GM19035 (cell line): ENCODE measurements at regions not wholly inside any gene's neighbourhood (a gene's known extent, or its start where the extent isn't known, plus 50 kb on each side); places are given as distances from the start of the nearest gene placed in this dataset.
A peak's percentile ranks its signal among the peaks of the same experiment; 100 is the strongest.
"Not testable (repeated sequence)": the region's sequence is repeated elsewhere in the genome, so short reads cannot be mapped to it uniquely, and the experiment has no call there.

ENCODE experiments used
- ATAC-seq: cut with Tn5 transposase; IDR thresholded peaks from one replicate; pipeline ENCODE4 v1.9.1; 2021; ENCODE audit not compliant: unreplicated experiment

DNA sequence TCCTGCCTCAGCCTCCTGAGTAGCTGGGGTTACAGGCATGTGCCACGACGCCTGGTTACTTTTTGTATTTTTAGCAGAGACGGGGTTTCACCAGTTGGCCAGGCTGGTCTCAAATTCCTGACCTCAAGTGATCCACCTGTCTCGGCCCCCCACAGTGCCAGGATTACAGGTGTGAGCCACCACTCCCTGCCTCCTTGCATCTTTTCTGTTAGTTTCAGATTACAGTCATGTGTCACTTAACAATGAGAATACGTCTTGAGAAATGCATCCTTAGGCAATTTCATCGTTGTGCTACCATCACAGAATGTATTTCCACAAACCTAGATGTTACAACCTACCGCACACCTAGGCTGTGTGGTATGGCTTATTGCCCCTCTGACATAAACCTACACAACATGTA, 180.4 kb downstream of the TM9SF2 start:
- ATAC-seq, result no peak

DNA sequence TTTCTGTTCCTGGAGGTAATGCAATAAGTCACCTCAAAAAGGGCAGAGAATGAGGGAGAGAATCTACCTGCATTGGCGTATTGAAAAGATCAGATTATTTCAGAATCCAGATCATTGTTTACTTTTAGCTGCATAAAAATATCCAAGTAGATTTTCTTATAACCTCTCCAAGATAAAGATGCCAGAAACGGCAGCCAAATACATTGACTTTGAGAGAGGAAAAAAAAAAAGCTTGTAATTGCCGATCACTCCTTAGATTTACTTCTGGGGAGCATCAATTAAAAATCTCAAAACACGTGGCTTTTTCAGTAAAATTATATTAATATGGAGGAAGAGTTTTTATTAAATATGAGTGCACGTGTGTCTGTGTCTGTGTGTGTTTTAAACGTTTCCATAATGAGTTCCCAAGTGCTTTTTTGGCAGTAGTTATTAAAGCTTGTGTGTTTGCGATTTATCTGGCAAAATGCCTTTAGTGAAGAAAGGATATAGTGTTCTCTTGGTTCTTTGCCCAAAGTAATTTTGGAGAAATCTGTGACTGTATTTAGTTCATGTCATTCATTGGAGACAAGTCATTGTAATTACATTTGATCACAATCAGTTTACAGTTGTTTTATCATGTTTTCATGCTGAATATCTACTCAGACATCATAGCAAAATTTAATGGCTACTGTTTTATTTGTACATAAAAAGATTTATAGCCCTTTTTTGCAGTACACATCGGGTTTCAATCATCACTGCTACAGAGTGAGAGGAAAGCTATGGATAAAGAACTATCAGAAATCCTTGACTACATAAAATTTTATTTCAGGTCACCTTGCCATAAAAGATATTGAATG, 176.1 kb downstream of the TM9SF2 start:
- no peak for ATAC-seq

DNA sequence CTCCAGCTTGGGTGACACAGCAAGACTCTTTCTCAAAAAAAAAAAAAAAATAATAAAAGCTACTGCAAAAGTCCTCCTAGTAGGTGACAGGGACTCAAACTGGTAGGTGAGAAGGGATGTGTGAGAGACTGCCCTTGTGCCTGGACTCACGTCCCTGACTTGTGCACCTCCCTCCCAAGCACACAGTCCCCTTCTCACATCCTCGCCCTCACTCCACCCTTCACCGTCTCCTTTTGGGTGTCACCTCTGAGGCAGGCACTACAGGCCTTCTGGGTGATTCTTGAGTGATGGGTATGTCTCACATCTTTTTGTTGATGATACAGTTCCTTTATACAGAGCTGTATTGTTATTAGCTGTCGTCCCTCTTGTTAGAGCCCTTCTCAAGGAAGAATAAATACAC, 170.5 kb downstream of the TM9SF2 start:
- no peak for ATAC-seq

DNA sequence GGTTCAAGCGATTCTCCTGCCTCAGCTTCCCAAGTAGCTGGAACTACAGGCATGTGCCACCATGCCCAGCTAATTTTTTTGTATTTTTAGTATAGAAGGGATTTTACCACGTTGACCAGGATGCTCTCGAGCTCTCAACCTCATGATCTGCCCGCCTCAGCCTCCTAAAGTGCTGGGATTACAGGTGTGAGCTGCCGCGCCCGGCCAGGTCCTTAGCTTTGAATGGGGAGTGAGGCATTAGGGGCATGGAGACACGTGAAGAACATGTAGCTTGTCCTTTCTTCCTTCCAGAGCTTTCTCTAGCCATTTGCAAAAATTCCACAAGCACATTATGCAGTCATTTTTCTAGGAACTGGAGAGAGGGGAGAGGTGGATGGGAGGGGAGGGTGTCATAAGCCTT, 167.8 kb downstream of the TM9SF2 start:
- ATAC-seq, result not testable (repeated sequence)

DNA sequence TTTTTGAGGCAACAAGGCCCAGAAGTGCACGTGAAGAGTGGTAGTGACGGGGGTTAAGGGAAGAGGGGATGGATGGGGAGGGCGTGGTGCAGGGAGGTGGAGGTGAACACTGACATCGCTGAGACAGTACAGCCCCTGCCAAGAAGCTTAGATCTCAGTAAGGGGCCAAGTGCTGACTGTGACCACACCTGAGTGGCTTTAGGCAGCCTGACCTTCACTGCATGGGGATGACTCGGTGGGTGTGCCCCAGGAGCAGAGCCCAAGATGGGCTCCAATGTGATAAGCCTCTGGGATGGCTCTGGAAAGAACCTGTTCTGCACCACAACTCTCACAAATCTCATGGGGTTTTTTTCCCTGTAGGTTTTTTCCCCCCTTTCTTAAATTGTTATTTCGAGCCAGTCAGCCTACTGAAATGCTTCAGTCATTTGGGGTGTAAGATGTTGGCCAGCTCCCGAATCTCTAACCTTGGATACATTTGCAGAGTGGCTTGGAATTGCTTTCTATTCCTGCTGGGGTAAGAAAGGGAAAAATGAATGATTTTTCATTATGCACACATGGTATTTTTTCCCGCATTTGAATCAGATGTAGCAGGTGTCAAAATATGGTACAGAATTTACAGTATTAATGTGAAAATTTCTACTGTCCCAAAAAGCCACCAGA, 165.0 kb downstream of the TM9SF2 start:
- no peak for ATAC-seq

DNA sequence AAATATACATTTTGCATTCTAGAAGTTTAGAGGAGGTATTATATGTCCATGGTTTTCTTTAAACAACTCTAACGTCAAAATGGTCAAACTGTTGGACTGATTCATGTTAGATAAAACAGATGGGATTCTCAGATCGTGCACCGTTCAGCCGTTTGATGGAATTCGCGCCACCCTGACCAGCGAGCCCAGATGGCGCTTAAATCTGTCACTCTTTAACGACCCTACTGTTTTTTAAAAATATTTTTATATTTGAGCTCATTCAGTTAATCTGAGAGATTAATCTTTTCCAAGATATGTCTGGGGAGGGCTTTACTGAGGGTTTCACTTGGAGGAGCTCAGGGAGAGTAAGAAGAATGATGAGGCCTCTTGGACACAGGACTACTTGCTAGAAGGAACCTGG, 164.4 kb downstream of the TM9SF2 start:
- ATAC-seq, result no peak

DNA sequence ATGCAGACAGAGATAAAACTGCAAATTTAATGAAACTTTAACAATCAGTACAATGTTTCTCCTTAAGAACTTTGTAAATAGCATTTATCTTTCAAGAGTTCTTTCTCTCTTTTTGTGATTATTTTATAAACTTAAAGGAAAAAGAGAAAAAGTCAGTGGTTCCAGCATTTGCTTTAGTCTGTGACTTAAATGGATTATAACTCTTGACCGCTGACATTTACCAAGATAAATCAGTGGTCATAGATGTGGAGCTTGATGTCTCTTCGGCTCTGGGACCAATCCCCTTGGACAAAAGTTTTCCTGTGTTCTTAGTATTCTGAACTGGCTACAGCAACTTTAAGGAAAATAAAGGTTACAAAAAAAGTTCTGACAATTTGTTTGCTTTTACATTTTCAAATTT, 162.6 kb downstream of the TM9SF2 start:
- no peak for ATAC-seq

DNA sequence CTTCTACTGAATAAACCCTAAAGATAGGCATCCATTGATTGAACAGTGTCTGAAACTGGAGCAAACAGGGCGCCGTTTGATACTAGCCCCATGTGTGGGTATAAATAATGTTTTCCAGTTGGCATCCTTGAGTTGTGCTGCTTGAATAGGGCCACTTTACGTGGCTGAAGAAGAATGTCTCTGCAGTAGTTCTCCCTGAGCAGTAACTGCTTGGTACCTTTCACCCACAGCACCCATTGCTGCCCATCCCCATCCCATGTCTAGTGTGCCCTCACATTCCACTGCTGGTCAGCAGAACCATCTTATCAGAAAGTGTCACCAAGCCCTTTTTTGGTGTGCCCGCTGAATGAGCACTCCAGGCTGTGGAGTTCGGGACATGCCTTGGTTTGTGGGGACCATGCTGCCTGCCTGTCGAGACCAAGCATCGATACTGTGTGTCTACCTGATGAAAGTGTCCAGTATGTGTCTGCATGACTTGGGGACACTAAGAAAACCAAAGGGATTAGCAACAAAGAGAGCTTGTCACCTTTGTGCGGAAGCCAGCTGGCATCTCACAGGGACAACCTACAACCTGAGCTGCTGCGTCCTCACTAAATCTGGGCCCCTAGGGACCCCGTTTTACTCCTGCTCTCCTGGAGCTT, 162.0 kb downstream of the TM9SF2 start:
- no peak for ATAC-seq

DNA sequence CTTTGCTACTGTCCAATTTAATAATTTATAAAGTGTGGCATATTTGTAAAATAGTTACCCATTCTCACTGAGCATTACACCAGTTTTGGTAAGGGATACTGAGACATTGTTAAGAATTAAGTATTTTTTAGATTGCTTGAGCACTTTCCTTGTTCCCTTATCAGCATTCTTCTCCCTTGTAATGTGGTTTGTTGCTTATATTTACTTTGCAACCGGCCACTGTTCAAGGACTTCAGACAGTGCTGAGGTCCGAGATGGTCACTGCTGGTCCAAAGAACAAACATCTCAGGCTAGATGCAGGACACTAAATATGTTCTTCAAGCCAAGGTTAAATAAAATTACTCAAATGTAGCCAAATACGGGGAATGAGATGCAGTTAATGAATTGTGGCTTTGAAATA, 161.4 kb downstream of the TM9SF2 start:
- no peak for ATAC-seq

DNA sequence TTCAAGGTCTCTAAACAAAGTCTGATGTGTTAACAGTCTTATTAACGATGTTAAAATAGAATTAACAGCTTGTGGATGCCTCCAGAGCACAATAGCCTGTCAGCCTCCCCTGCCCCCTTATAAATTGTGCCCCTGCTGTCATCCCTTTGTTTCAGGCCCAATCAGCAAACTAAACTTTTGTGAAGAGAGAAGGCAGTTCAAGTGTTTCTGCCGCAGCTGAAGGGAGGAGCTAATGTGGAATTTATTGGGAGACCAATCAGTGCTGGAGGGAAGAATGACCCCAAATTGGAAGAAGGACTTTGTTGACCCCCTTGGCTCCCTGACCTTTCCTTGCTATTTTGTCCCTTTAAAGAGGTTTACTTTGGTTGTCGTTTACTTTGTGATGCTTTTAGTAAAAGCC, 160.5 kb downstream of the TM9SF2 start:
- ATAC-seq, result no peak

DNA sequence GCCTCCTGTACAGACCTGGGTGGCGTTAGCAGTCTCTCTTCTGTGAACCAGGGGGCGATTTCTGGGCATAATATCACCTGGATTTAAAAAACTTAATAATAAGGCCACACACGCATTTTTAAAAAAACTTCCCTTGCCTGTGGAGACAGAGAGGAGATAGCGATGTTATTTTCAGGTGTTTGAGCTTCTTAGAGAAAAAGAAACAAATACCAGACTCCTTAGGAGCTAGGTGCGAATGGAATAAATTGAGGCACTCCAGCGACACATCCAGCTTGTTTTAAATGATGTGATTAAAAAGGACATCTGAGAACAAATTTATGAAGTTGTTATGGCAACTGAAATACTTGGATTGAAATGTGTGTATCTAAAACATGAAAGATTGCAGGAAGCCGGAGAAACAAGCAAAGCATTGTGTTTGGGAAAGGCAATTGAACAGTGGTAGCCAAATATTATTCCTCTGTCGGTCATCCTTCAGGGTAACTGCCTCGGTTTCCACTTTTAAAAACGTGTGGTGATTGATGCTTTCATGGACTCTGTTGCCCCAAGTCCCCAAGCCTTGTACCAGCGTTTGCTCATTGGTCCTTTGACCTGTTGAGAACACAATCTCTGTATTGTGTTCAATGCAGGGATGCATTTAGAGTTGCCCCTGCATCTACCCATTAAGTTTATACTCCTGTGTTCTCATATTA, 158.7 kb downstream of the TM9SF2 start:
- no peak for ATAC-seq

DNA sequence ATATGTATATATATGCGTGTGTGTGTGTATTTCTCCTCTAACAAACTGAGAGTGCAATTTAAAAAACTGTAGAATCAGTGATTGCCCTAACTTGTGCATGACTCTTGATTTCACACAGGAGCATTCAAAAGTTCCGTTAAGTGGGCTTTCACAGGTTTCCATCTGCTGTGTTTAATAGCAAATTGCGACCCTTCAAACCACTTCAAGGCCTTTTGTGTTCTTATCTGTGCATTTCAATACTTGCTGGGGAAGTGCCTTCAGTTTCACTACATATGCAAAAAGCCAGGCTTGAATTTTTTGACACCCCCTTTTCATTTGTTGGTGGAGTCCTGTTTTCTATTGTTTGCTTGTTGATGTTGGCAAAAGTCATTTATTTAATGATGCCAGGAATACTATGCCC, 158.0 kb downstream of the TM9SF2 start:
- no peak for ATAC-seq

DNA sequence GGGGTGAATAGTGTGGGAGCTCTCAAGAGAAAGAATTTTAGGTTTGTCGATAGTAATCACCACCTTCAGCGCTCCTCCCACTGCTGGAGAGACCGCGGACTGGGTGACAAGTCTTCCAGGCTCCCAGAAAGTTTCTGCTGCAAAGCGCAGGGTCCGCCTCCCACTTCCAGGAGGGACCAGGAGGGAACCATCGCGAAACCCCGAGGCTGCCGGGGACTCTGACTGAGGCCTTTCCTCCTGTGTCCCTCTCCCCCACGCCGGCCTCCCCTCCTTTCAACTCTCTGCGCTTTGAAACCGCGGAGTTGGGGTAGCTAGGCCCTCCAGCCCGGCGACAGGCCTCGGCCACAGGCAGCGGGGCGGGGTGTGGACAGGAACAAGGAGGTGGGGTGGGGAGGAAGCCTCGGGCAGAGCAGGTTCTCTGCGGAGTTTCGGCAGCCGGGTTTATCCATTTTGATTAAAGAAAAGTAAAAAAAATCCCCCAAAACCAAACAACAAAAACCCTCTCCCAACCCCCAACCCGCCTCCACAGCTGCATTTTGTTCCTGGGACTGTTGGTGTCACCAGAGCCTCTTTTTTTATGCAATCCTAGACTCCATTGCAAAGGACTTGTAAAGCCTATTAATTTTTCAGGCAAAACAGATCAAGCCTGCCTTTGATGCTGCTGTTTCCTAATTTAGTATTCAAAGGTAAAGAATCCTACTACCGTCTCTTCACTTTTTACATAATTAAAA, 157.2 kb downstream of the TM9SF2 start:
- ATAC-seq, result peak; percentile 48

DNA sequence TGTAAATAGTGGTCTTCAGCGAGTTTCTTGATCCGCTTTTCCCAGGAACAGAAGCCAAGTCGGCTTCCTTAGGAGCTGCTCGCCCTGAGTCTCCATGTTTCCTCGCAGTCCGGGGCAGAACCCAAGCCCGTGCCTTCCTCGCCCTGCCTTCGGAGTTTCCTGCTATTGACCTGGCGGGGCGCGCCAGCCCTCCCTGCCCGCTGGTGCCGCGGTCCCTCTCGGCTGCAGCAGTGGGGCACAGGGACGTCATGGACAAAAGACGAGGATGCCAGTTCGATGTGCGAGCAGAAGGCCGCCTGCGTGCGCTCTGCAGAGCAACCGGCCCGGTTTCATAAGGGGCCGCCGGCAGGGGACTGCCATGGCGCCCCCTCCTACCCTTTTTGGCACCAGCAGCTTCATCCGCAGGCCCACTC, 156.6 kb downstream of the TM9SF2 start:
- ATAC-seq, result peak; percentile 21

DNA sequence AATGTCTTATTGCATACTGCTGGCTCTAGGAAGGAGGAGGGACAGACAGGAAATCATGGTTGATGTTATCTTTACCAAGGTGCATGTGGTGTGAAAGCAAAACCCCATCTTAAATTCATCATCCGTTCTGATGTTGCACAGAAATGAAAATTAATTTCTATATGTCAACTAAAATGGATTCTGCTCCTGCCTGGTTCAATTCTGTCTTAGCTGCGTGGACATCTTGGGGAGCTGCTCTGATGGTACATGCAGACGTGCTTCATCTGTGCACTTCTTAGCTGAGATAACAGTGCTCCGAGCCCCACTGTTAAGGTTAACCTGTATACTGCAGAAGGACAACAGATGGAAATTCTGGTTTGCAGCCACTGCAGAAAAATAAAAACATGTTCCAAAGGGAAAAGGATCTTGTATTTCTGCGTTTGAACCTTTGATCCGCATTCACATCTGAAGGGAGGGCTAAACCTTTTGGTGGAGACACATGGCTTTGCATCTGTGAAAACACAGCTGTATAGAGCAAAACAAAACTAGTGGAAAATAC, 155.6 kb downstream of the TM9SF2 start:
- no peak for ATAC-seq

DNA sequence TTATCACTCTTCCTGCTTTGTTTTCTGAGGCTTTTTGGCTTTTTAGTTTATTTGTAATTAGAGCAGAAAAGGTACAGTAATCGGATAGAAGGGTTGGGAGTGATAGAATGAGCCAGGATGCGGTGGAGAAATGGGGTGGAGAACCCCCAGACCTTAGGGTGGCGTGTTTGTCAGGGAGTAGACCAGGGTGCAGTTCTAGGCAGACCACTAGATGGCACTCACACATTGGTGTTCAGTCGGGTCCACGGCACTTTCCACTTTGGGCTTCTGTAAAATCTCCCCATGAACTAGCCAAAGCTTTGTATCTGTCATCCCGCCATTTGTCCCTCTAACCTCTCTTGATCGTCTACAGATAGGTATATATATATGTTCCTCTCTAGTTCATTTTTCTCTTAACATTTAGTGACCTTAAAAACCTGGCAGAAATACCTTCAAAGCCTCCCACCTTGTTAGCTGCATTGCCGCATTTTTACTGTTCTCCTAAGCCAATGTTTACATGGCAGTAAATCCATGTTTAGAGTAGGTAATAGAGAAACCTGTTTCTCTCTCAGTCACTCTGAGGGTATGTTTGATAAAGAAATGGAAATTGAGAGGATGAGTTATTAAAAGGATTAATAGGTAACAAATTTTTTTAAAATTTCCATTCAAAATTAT, 154.9 kb downstream of the TM9SF2 start:
- ATAC-seq, result peak; percentile 63

DNA sequence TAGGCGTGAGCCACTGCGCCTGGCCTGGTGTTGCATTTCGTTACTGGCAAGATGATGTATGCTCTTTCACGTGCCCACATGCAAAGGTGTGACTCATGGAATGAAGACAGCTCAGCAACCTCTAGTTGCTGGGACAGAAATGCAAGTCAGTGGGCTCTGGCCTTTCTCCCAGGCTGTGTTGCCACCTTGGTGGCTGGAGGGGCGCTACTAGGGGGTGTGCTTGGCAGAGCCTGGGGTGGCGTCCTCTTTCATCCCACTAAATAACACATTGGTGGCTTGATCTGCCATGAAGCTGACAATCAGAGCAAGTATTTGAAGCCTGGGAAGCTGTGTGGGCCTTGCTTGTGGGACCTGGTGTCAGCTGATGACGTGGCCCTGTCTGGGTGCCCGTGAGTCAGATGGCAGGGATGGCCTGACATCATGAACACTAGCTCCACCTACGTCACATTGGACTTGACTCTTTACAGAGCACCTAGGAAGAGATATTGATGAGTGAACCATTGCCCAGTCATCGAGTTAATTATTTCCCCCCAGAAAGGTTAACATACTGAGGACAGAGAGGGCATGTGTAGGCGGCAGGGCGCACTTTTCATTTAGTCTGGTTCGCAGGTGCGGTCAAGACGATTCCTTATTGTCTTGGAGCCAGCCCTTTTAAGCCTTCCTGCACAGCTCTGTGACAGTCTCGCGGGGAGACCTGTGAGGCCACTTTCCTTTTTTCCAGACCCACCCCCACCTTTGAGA, 154.2 kb downstream of the TM9SF2 start:
- ATAC-seq, result no peak

DNA sequence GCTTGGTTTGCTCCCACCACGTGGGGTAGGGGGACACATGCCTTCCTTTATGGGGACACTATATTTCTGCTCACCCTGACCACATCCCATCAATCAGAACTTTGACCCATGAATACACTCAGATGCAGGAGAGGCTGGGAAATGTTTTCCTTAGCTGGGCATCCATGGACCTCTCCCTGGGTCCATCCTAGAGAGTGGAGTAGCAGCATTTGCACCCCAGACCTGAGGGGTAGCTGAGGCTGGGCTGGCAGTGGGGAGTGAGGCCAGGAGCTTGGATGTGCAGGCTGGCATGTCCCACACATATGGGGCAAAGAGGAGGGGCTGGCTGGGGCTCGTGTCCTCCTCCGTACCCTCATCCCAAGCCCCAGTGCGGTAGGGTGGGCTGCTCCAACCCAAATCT, 152.8 kb downstream of the TM9SF2 start:
- no peak for ATAC-seq

DNA sequence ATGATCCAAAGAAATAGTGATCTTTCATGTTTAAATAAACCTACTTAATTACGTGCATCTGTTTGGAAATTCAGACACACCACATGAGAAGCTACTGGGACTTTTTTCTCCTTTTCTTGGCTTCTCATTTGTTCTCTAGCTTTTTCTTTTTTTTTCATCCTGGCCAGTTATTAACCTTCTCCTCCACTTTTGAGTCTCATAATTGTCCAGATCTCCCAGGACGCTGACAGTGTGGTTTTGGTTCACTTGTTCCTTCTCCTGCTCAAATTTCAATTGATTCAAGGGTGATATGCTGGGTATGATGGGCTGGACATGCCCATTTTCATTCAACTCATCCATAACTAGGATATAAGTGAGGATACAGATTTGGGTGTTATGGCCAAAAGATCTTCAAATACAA, 152.3 kb downstream of the TM9SF2 start:
- ATAC-seq, result no peak
